ENCODE measurements at regions not wholly inside any gene's neighbourhood (a gene's known extent, or its start where the extent isn't known, plus 50 kb on each side); places are given as distances from the start of the nearest gene placed in this dataset.

GRCh38 chr11:44451706-44452105 lies 113.8 kb upstream of the CD82 start:
- in situ Hi-C loops (cut with HindIII; ENCODE audit: extremely low pct_ligation_motif_present, low pct_unique_long_range_greater_than_20kb) (no loop called here), intact Hi-C loops (cut with micrococcal nuclease; ENCODE audit: unreplicated experiment) (no loop called here)
- peaks cover 9% of the 10 kb centered on the region; the same call in 1 of the 2 replicates for H3K4me1 ChIP-seq (ENCODE audit: insufficient read depth, low read length)
- no peak overlapping the region for H3K27ac ChIP-seq (ENCODE audit: extremely low read length, insufficient read depth, low read length)
- DNase-seq (ENCODE audit: low spot score) (no peak), ATAC-seq (no peak), FAIRE-seq (no peak)
- H3K79me2 ChIP-seq (ENCODE audit: insufficient read depth, low read length) = no peaks in the 10 kb centered on the region
- no peak overlapping the region for H3K4me3 ChIP-seq (replicated peaks in 1 of 3; ENCODE audit: insufficient read depth in 1 of 3, low read depth in 2 of 3, low read length in 3 of 3)
- no peaks in the 10 kb centered on the region for H4K20me1 ChIP-seq (ENCODE audit: insufficient read depth, low read length)
- no TSS peak for BruUV-seq (replicated peaks)
- 0% methylated on average over 3 of the region's 3 CpGs for WGBS (ENCODE audit: low lambda C conversion rate)
- no peak overlapping the region for H3K4me2 ChIP-seq (ENCODE audit: low read depth, low read length)
- peaks cover 0 to 6% of the 10 kb centered on the region in 2 experiments; a peak in 1 of 5 replicates for H3K27me3 ChIP-seq (ENCODE audit: control insufficient read depth in 1 of 2, insufficient read depth in 2 of 2, low read length in 2 of 2)
- POLR2A ChIA-PET = no interaction called here
- H3K9ac ChIP-seq (ENCODE audit: insufficient read depth, low read depth, low read length) = no peak overlapping the region
- CTCF ChIA-PET (ENCODE audit: low intra/inter-chr PET ratio, low total read pairs) = no interaction called here
- TF ChIP-seq MZF1 (CRISPR knock-in tag; IDR thresholded peaks at IDR 0.05; ENCODE audit: borderline replicate concordance) (no peak), TRIM22 (IDR thresholded peaks at IDR 0.05) (no peak), ZNF777 (CRISPR knock-in tag; IDR thresholded peaks at IDR 0.05) (no peak), ZNF782 (CRISPR knock-in tag; IDR thresholded peaks at IDR 0.05; ENCODE audit: borderline replicate concordance) (no peak), HHEX (CRISPR knock-in tag; IDR thresholded peaks at IDR 0.05) (no peak), WIZ (CRISPR knock-in tag; IDR thresholded peaks at IDR 0.05) (no peak), ZNF605 (CRISPR knock-in tag; IDR thresholded peaks at IDR 0.05) (no peak), KDM1A (CRISPR knock-in tag; IDR thresholded peaks at IDR 0.05) (no peak)
- H3K9me3 ChIP-seq (ENCODE audit: low read length) = no peaks in the 10 kb centered on the region
- no peak overlapping the region for H2AFZ ChIP-seq (ENCODE audit: low read length)
- H3K36me3 ChIP-seq (replicated peaks in 1 of 2; ENCODE audit: control insufficient read depth in 1 of 2, insufficient read depth in 2 of 2, low read length in 2 of 2) = no peaks in the 10 kb centered on the region

DNA sequence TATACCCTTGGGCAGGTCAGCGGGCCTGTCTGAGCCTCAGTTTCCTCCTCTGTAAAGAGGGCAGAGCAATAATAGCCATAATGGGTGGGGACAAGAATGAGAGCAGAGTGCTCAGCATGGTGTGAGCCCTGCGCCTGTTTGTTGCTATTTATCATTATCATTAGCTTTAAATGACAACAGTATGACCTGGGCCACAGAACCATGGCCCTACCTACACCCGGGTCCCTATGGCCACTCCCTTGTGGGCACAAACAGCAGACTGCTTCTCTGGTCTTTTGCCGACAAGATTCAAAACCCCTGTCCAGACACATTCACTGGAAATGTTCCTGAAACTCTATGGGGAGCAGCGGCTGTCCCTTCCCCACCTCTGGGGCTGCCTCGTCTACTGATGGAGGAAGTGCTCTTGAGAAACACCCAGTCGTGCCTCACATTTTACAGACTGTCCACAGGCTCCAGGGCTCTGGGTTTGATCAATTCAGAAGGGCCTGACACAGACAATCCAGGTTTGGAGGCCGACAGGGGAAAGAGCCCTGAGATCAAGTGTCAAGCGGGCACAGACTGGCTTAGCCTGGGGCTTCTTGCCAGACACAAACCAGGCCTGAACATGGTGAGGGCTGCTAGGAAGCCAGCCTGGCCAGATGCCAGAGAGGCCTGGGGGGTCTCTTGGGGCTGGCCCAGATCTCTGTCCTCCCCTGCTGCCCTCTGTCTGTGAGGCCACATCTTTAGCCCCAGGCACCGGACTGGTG lies 112.5 kb upstream of the CD82 start:
- DNase-seq (ENCODE audit: low spot score) (no peak), FAIRE-seq (no peak), ATAC-seq (no peak)
- no peaks in the 10 kb centered on the region for H4K20me1 ChIP-seq (ENCODE audit: insufficient read depth, low read length)
- in situ Hi-C loops (cut with HindIII; ENCODE audit: extremely low pct_ligation_motif_present, low pct_unique_long_range_greater_than_20kb) (no loop called here), intact Hi-C loops (cut with micrococcal nuclease; ENCODE audit: unreplicated experiment) (no loop called here)
- no peak overlapping the region for H3K27ac ChIP-seq (ENCODE audit: extremely low read length, insufficient read depth, low read length)
- no peaks in the 10 kb centered on the region for H3K79me2 ChIP-seq (ENCODE audit: insufficient read depth, low read length)
- ChIA-PET POLR2A (no interaction called here), CTCF (ENCODE audit: low intra/inter-chr PET ratio, low total read pairs) (no interaction called here)
- no peak overlapping the region for H2AFZ ChIP-seq (ENCODE audit: low read length)
- peaks cover 0 to 6% of the 10 kb centered on the region in 2 experiments; a peak in 1 of 5 replicates for H3K27me3 ChIP-seq (ENCODE audit: control insufficient read depth in 1 of 2, insufficient read depth in 2 of 2, low read length in 2 of 2)
- WGBS (ENCODE audit: low lambda C conversion rate) = 16% methylated on average over 8 of the region's 10 CpGs
- H3K36me3 ChIP-seq (replicated peaks in 1 of 2; ENCODE audit: control insufficient read depth in 1 of 2, insufficient read depth in 2 of 2, low read length in 2 of 2) = no peaks in the 10 kb centered on the region
- H3K9ac ChIP-seq (ENCODE audit: insufficient read depth, low read depth, low read length) = no peak overlapping the region
- H3K4me3 ChIP-seq (replicated peaks in 1 of 3; ENCODE audit: insufficient read depth in 1 of 3, low read depth in 2 of 3, low read length in 3 of 3) = no peak overlapping the region
- no peaks in the 10 kb centered on the region for H3K9me3 ChIP-seq (ENCODE audit: low read length)
- no peak overlapping the region for H3K4me2 ChIP-seq (ENCODE audit: low read depth, low read length)
- peaks cover 9% of the 10 kb centered on the region; the same call in 1 of the 2 replicates for H3K4me1 ChIP-seq (ENCODE audit: insufficient read depth, low read length)
- no TSS peak for BruUV-seq (replicated peaks)
- TF ChIP-seq MIER3 (CRISPR knock-in tag; IDR thresholded peaks at IDR 0.05; ENCODE audit: borderline replicate concordance) (no peak), ZNF510 (CRISPR knock-in tag; IDR thresholded peaks at IDR 0.05; ENCODE audit: low read depth) (no peak), SYNCRIP (IDR thresholded peaks at IDR 0.05; ENCODE audit: insufficient read depth, low read depth, low read length) (no peak), ZNF292 (CRISPR knock-in tag; IDR thresholded peaks at IDR 0.05; ENCODE audit: borderline replicate concordance, low read depth) (no peak)
- TF ChIP-seq, protein P1, sequence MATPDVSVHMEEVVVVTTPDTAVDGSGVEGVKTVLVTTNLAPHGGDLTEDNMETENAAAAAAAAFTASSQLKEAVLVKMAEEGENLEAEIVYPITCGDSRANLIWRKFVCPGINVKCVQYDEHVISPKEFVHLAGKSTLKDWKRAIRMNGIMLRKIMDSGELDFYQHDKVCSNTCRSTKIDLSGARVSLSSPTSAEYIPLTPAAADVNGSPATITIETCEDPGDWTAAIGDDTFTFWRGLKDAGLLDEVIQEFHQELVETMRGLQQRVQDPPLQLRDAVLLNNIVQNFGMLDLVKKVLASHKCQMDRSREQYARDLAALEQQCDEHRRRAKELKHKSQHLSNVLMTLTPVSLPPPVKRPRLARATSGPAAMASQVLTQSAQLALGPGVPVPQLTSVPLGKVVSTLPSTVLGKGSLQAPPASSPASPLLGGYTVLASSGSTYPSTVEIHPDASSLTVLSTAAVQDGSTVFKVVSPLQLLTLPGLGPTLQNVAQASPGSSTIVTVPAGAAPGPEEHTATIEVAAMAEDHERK (CRISPR knock-in tag; IDR thresholded peaks at IDR 0.05; ENCODE audit: low read depth) = no peak
- TF ChIP-seq, protein P2, sequence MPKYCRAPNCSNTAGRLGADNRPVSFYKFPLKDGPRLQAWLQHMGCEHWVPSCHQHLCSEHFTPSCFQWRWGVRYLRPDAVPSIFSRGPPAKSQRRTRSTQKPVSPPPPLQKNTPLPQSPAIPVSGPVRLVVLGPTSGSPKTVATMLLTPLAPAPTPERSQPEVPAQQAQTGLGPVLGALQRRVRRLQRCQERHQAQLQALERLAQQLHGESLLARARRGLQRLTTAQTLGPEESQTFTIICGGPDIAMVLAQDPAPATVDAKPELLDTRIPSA (CRISPR knock-in tag; IDR thresholded peaks at IDR 0.05; ENCODE audit: borderline replicate concordance) = no peak
